Thyroid gland (tissue), 4 donors: ENCODE measurements at regions not wholly inside any gene's neighbourhood (a gene's known extent, or its start where the extent isn't known, plus 50 kb on each side); places are given as distances from the start of the nearest gene placed in this dataset.
"Not testable (repeated sequence)": the region's sequence is repeated elsewhere in the genome, so short reads cannot be mapped to it uniquely, and the experiment has no call there.

Source experiments
- CTCF ChIP-seq, 6 experiments: fragments of 200-600 bp in 3 of 6; fragments of 450-650 bp in 3 of 6; sonication (generic) in 3 of 6; IDR thresholded peaks; one replicate each; pipeline ENCODE4 v1.5.1; 2016 to 2019; ENCODE audit warnings: antibody characterized with exemption in 6 of 6, mild to moderate bottlenecking in 2 of 6, inconsistent platforms in 1 of 6, moderate library complexity in 1 of 6
- POLR2A ChIP-seq, 2 donors: fragments of 450-650 bp; IDR thresholded peaks; one replicate each; pipeline ENCODE4 v1.6.1; 2017; ENCODE audit warnings: antibody characterized with exemption in 2 of 2, mild to moderate bottlenecking in 2 of 2, moderate library complexity in 1 of 2

GRCh38 chr1:118377183-118377582 is 192.2 kb upstream of the SPAG17 start:
- not testable (repeated sequence) for TF ChIP-seq CTCF, POLR2A (IDR thresholded peaks at IDR 0.05)
